Right cardiac atrium (tissue), 5 donors: ENCODE measurements at regions not wholly inside any gene's neighbourhood (a gene's known extent, or its start where the extent isn't known, plus 50 kb on each side); places are given as distances from the start of the nearest gene placed in this dataset.
A peak's percentile ranks its signal among the peaks of the same experiment; 100 is the strongest.

Experiments
- ATAC-seq, 2 donors: fragments of 200-7000 bp; cut with Tn5 transposase; one replicate each; pipeline versions ENCODE4 v1.8.0 to v1.9.1; 2020; ENCODE audit warnings: moderate library complexity in 2 of 2, mild to moderate bottlenecking in 1 of 2
- DNase-seq, 3 donors: peaks; one replicate each; pipeline ENCODE4 v3.0.0-alpha.2; 2020
- H3K27ac ChIP-seq: one replicate; pipeline ENCODE4 v1.5.1; 2013; ENCODE audit warnings: mild to moderate bottlenecking, low read length, control low read depth, moderate library complexity
- H3K27me3 ChIP-seq: one replicate; pipeline ENCODE4 v1.6.1; 2013; ENCODE audit not compliant: control insufficient read depth, insufficient read depth
- H3K4me1 ChIP-seq: one replicate; pipeline ENCODE4 v1.6.1; 2013; ENCODE audit warnings: low read length; ENCODE audit not compliant: control insufficient read depth, insufficient read depth
- H3K4me3 ChIP-seq: one replicate; pipeline ENCODE4 v1.5.1; 2013; ENCODE audit warnings: low read length, control low read depth
- H3K9me3 ChIP-seq: one replicate; pipeline ENCODE4 v1.6.1; 2013; ENCODE audit warnings: low read length; ENCODE audit not compliant: control insufficient read depth
- WGBS: extraction: QIAGEN DNeasy Blood & Tissue Kit; methylation state at CpG from one replicate; pipeline ENCODE4 v1.1.7; 2013; 5-methylcytosine and 5-hydroxymethylcytosine counted together
- intact Hi-C, 4 donors: fragments of 100-400 bp; cut with DNase I; formaldehyde crosslinking; loops; one replicate each; pipeline versions ENCODE4 v1.11.0 to v1.14.0; 2022 to 2023
- donor health status: healthy with polysubstance abuse.
- donor health status: DM: no; HTN: yes; CAD: no.
- donor health status: DM: no; HTN: no; CAD: no.
- donor health status: DM: no; HTN: yes; CAD: no; lungs with severe emphysema.
- donor health status: DM: yes; HTN: yes; CAD: no.

DNA sequence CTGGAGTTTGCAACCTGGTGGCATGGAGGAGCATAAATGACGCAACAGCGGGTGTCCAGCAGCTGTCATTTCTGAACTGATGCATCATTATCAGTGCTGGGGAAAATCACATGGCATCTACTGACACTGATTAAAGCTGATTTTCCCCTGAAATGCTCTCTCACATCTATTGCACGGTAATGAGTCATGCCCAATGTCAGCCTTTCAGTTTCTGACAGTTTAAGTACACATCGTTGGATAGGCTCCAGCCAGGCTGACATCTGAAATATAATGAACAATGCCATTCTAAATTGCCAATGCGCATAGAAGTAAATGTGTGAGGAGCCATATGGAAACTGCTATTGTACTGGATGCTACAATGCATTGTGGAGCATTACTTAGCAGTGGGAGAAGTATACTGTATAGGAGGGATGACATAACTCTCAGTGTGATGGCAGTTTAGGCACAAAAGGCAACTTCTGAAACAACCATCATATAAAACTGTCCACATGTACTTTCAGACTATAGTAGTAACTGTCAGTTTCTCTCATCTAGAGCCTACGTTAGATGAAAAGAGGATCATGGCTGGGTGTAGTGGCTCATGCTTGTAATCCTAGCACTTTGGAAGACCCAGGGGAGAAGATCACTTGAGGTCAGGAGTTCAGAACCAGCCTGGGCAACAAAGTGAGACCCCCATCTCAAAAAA lies 389.3 kb upstream of the DMAC1 start:
- Histone ChIP-seq H3K9me3 (no peaks in the 10 kb centered on the region), H3K27me3 (no peaks in the 10 kb centered on the region), H3K27ac (no peak overlapping the region), H3K4me1 (no peaks in the 10 kb centered on the region), H3K4me3 (no peak overlapping the region)
- no peak for DNase-seq
- intact Hi-C loops, result no loop called here
- 71% methylated on average over 6 of the region's 6 CpGs for WGBS
- ATAC-seq, result no peak

DNA sequence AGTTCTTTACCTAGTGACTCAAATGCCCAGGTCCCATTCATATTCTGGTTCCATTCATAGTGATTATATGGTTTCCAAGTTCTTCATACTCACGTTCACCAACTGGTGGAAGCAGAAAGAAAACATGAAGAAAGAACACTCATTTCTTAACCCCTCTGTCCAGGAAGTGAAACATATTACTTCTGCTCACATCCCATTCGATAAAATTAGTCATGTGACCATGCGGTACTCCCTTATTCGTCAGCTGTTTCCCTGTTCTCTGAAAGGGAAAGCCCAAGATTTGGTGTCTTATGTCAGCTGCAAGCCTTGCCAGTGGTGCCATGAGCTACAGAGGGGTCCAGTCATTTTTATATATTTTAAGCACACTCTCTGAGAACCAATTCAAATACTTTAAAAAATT lies 387.0 kb upstream of the DMAC1 start:
- H3K9me3 ChIP-seq, result no peaks in the 10 kb centered on the region
- H3K27ac ChIP-seq, result no peak overlapping the region
- H3K4me3 ChIP-seq, result no peak overlapping the region
- no peaks in the 10 kb centered on the region for H3K27me3 ChIP-seq
- no peak for DNase-seq
- H3K4me1 ChIP-seq, result no peaks in the 10 kb centered on the region
- ATAC-seq, result no peak
- intact Hi-C loops, result no loop called here
- 84% methylated on average over 4 of the region's 4 CpGs for WGBS

DNA sequence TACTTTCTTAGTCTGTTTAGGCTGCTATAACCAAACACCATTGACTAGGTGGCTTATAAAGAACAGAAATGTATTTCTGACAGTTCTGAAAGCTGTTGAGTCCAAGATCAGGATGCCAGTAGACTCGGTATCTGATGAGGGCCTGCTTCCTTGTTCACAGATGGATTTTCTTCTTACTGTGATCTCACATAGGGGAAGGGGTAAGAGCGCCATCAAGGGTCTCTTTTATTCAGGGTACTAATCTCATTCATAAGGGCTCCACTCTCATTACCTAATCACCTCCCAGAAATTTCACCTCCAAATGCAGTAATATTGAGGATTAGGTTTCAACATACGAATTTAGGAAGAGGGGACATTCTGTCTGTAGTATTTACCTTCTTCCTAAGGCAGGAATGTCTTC lies 384.0 kb upstream of the DMAC1 start:
- DNase-seq (no peak), ATAC-seq (no peak)
- Histone ChIP-seq H3K9me3 (no peaks in the 10 kb centered on the region), H3K27ac (no peak overlapping the region), H3K4me3 (no peak overlapping the region), H3K27me3 (no peaks in the 10 kb centered on the region), H3K4me1 (no peaks in the 10 kb centered on the region)
- 74% methylated on average over 3 of the region's 3 CpGs for WGBS
- intact Hi-C loops, result no loop called here

DNA sequence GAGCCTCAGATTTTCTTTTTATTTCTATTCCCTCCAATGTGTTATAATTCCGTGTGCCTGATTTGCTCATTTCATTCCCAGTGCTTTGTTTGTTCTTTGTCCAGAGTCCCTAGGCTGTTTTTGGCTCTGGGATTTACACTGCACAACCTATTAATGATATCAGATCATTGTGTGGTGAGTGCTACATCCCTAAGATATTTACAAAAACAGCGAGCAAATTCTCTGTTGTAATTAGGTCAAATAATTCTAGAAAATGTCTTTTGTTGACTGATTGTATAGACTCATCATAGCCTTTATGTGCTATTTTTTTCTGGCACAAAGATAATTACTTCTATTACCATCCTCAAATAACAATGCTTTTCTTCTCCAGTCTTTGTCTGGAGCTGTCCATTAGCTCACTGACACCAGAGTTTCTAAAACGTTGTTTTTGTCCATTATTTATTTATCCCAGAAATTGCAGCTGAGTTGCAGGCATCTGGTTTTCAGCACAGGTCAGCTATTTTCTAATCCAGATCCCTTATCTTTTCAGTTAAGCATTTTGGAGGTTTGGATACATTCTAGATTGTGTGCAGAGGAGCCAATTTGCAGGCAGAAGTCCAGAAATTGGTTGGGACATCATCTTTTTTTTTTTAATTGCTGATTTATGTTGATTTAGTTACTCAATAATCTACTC lies 379.9 kb upstream of the DMAC1 start:
- H3K9me3 ChIP-seq, result no peaks in the 10 kb centered on the region
- 41% methylated on average over 3 of the region's 3 CpGs for WGBS
- no peaks in the 10 kb centered on the region for H3K27me3 ChIP-seq
- ATAC-seq (no peak), DNase-seq (no peak)
- H3K4me1 ChIP-seq, result no peaks in the 10 kb centered on the region
- no peak overlapping the region for H3K4me3 ChIP-seq
- intact Hi-C loops, result no loop called here
- H3K27ac ChIP-seq, result no peak overlapping the region

DNA sequence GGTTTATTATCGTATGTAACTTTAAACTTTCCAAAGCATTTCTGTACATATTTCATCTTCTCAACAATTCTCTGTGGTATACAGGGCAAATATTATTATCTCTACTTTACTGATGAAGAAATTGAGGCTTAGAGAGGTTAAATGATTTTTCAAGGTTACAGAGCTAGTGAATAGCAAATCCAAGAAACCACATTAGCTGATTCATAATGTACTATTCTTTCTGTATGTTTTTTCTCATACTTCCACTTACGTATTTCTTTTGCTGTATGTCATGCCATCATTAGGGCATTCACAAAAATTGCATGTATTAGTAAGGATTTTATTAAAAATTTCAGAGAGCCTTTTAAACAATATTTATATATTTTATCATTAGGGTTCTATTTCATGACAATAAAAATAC lies 372.4 kb upstream of the DMAC1 start:
- no peaks in the 10 kb centered on the region for H3K9me3 ChIP-seq
- H3K4me3 ChIP-seq, result no peak overlapping the region
- no peak for DNase-seq
- H3K4me1 ChIP-seq, result no peaks in the 10 kb centered on the region
- intact Hi-C loops, result no loop called here
- WGBS, result 79% methylated on average over 2 of the region's 2 CpGs
- no peak for ATAC-seq
- no peak overlapping the region for H3K27ac ChIP-seq
- no peaks in the 10 kb centered on the region for H3K27me3 ChIP-seq

GRCh38 chr9:8168916-8169438 lies 369.4 kb upstream of the DMAC1 start:
- H3K4me1 ChIP-seq, result no peaks in the 10 kb centered on the region
- ATAC-seq (peak in 1 of 2 donors; percentile 51), DNase-seq (no peak)
- no peak overlapping the region for H3K27ac ChIP-seq
- no peaks in the 10 kb centered on the region for H3K9me3 ChIP-seq
- WGBS, result 29% methylated on average over 2 of the region's 2 CpGs
- no peaks in the 10 kb centered on the region for H3K27me3 ChIP-seq
- no peak overlapping the region for H3K4me3 ChIP-seq
- intact Hi-C loops, result no loop called here

- H3K4me1 ChIP-seq, result no peaks in the 10 kb centered on the region
- H3K4me3 ChIP-seq, result no peak overlapping the region
- 35% methylated on average over 1 of the region's 1 CpG for WGBS
- ATAC-seq, result no peak
- no peaks in the 10 kb centered on the region for H3K9me3 ChIP-seq
- intact Hi-C loops, result no loop called here
- DNase-seq, result no peak
- no peak overlapping the region for H3K27ac ChIP-seq
- H3K27me3 ChIP-seq, result no peaks in the 10 kb centered on the region
Observed at GRCh38 chr9:8160787-8161186, 361.2 kb upstream of the DMAC1 start.

GRCh38 chr9:8158574-8158973 lies 359.0 kb upstream of the DMAC1 start:
- no peaks in the 10 kb centered on the region for H3K4me1 ChIP-seq
- DNase-seq, result no peak
- H3K27ac ChIP-seq, result no peak overlapping the region
- intact Hi-C loops, result no loop called here
- no peak for ATAC-seq
- H3K9me3 ChIP-seq, result no peaks in the 10 kb centered on the region
- WGBS, result 81% methylated on average over 2 of the region's 2 CpGs
- no peak overlapping the region for H3K4me3 ChIP-seq
- H3K27me3 ChIP-seq, result no peaks in the 10 kb centered on the region

DNA sequence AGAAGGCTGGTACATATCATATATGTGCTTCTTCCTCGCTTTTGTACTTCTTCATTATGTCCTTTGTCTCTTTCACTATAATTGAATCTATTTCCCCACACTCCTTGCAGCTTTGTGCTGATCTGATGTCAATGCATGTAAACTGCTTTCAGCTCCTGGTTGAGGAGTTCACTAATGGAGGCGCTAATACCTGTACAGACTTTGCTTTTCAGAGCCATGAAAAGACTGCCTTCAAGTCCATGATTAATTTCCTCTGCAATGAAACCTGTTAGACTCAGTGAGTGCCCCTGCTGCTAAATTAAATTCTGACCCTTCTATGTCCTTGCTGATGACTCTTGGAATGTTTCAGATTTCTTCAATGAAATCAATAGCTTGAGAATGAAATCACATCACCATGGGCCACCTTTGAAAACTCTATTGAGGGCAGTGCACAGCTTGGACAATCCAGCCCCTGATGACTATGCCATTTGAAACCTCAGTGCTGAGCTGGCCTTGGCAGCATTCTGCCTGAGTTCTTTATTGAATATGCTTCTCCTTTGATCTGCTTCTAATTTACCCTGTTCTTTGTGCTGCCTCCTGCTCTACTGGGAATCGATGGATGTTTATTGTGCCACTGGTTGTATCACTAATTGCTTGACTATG lies 358.2 kb upstream of the DMAC1 start:
- no peaks in the 10 kb centered on the region for H3K9me3 ChIP-seq
- WGBS, result 91% methylated on average over 3 of the region's 3 CpGs

GRCh38 chr9:8156346-8156745 lies 356.8 kb upstream of the DMAC1 start:
- intact Hi-C loops, result no loop called here
- ATAC-seq (no peak), DNase-seq (no peak)
- H3K4me3 ChIP-seq, result no peak overlapping the region
- no peaks in the 10 kb centered on the region for H3K4me1 ChIP-seq
- no peak overlapping the region for H3K27ac ChIP-seq
- H3K27me3 ChIP-seq, result no peaks in the 10 kb centered on the region
- no peaks in the 10 kb centered on the region for H3K9me3 ChIP-seq
- WGBS, result 65% methylated on average over 2 of the region's 2 CpGs

More for the DNA sequence above, 358.2 kb upstream of the DMAC1 start:
- no peaks in the 10 kb centered on the region for H3K27me3 ChIP-seq
- intact Hi-C loops, result no loop called here
- no peak overlapping the region for H3K4me3 ChIP-seq
- DNase-seq (no peak), ATAC-seq (no peak)
- H3K27ac ChIP-seq, result no peak overlapping the region
- no peaks in the 10 kb centered on the region for H3K4me1 ChIP-seq

GRCh38 chr9:8155706-8156105 lies 356.1 kb upstream of the DMAC1 start:
- no peaks in the 10 kb centered on the region for H3K4me1 ChIP-seq
- H3K27ac ChIP-seq, result no peak overlapping the region
- no peak for ATAC-seq
- no peak for DNase-seq
- intact Hi-C loops, result no loop called here
- no peaks in the 10 kb centered on the region for H3K9me3 ChIP-seq
- no peak overlapping the region for H3K4me3 ChIP-seq
- no peaks in the 10 kb centered on the region for H3K27me3 ChIP-seq
- 85% methylated on average over 5 of the region's 5 CpGs for WGBS
